ENCODE measurements at regions not wholly inside any gene's neighbourhood (a gene's known extent, or its start where the extent isn't known, plus 50 kb on each side); places are given as distances from the start of the nearest gene placed in this dataset.

- DNase-seq, result no peak
Measured at GRCh38 chr3:68290333-68290732, 635.9 kb upstream of the SUCLG2 start.

- DNase-seq, result no peak
Measured at GRCh38 chr3:68288085-68288484, 633.7 kb upstream of the SUCLG2 start.

GRCh38 chr3:68287101-68287500 lies 632.7 kb upstream of the SUCLG2 start:
- DNase-seq, result no peak

- DNase-seq, result no peak
Measured at GRCh38 chr3:68274286-68274685, 619.9 kb upstream of the SUCLG2 start.

GRCh38 chr3:68271145-68271544 lies 616.7 kb upstream of the SUCLG2 start:
- DNase-seq, result no peak

GRCh38 chr3:68256635-68257223 lies 602.3 kb upstream of the SUCLG2 start:
- DNase-seq, result no peak

- no peak for DNase-seq
Measured at GRCh38 chr3:68249265-68249664, 594.9 kb upstream of the SUCLG2 start.

GRCh38 chr3:68242606-68243005 lies 588.2 kb upstream of the SUCLG2 start:
- no peak for DNase-seq

GRCh38 chr3:68239542-68239941 lies 585.1 kb upstream of the SUCLG2 start:
- DNase-seq, result peak in 1 of 2 experiments; percentile 1

- no peak for DNase-seq
Measured at GRCh38 chr3:68234076-68234780, 579.8 kb upstream of the SUCLG2 start.

GRCh38 chr3:68228856-68229255 lies 574.4 kb upstream of the SUCLG2 start:
- DNase-seq, result no peak

- no peak for DNase-seq
Measured at GRCh38 chr3:68220832-68221231, 566.4 kb upstream of the SUCLG2 start.

- DNase-seq, result no peak
Measured at GRCh38 chr3:68211637-68212036, 557.2 kb upstream of the SUCLG2 start.

- no peak for DNase-seq
Measured at GRCh38 chr3:68210635-68211034, 556.2 kb upstream of the SUCLG2 start.

GRCh38 chr3:68207327-68207726 lies 552.9 kb upstream of the SUCLG2 start:
- no peak for DNase-seq

- DNase-seq, result no peak
Measured at GRCh38 chr3:68206524-68207117, 552.2 kb upstream of the SUCLG2 start.

- DNase-seq, result no peak
Measured at GRCh38 chr3:68186733-68187132, 532.3 kb upstream of the SUCLG2 start.

GRCh38 chr3:68176600-68176999 lies 522.2 kb upstream of the SUCLG2 start:
- DNase-seq, result no peak

- no peak for DNase-seq
Measured at GRCh38 chr3:68173012-68173634, 518.7 kb upstream of the SUCLG2 start.

- no peak for DNase-seq
Measured at GRCh38 chr3:68172039-68172438, 517.6 kb upstream of the SUCLG2 start.

GRCh38 chr3:68163968-68164367 lies 509.6 kb upstream of the SUCLG2 start:
- no peak for DNase-seq

GRCh38 chr3:68163062-68163461 lies 508.6 kb upstream of the SUCLG2 start:
- DNase-seq, result no peak

- no peak for DNase-seq
Measured at GRCh38 chr3:68162644-68163043, 508.2 kb upstream of the SUCLG2 start.

- DNase-seq, result no peak
Measured at GRCh38 chr3:68151359-68151758, 496.9 kb upstream of the SUCLG2 start.

Data from NCI-H1930 (cell line).